ENCODE measurements at regions not wholly inside any gene's neighbourhood (a gene's known extent, or its start where the extent isn't known, plus 50 kb on each side); places are given as distances from the start of the nearest gene placed in this dataset.

DNA sequence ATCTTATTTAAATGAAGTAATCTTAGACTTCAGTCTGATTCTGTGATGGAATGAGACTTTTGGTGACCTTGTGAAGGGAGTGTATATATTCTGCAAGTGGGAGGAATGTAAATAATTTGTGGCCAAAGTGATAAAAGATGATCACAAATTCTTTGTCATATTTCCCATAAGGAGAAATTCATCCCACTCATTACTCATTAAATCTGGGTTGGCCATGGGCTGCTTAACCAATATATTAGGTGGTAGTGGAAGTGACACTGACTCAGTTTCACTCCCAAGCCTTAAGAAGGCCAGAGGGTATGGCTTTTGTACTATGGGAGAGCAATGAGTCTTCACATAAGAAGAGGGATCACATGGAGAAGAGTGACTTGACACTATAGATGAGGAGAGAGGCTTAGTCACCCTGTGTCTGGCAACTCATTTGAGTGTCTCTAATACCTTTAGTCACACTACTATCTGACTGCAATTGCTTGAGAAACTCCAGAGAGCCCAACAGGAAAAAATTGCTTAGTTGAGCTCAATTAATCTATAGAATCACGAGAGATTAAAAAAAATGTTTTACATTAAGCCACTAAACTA lies 408.2 kb upstream of the PITX2 start:
- DNase-seq (ENCODE audit: low read depth), result peak; percentile 38

DNA sequence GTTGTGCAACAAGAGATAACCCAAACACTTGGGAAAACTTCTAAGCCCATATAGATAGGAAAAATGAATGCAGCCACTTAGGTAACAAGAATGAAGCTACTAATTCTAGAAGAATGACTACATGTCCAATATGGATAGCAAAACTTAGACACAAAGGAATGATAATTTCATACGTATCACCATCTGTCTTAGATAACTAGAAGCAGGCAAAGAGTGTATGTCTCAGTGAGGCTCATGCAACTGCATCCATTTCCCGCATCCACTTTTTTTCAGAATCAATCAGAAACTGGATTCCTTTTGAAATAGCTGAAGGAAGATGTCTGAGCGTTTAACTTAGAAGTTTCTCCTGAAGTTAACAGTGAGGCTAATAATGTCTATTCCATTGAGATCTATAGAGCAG lies 408.7 kb upstream of the PITX2 start:
- no peak for DNase-seq (ENCODE audit: low read depth)

DNA sequence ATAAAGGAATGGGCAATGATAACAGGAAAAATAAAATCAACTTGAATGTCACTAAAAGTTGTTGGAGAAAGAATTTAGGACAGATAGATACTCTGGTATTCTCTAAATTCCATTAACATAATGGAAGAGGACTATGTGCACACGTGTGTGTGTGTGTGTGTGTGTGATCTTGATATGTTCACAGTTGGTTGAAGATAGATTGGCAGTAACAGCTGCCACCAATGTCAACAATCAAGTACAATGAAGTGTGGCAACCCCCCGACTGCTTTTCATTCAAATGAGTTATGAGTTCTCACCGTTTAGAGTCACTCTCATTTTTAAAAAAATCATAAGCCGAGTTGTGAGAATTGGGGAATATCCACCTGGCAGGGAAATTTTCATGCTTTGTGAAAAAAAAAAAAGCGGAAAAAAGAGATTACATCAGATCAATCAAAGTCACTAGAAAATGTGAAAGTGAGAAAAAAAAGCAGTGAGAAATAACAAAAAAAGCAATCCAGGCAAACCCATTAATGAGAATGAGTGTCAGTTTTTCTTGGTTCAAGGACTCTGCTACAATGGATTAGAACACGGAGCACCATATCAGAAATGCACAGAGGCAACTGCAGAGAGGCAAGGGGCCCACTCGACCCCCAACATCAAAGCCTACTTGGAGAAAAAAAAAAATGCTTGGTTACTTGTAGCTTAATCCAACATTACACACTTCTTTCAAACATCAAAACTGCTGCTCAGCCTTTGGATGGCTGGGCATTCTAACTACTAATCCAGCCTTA lies 414.9 kb upstream of the PITX2 start:
- DNase-seq (ENCODE audit: low read depth), result no peak

DNA sequence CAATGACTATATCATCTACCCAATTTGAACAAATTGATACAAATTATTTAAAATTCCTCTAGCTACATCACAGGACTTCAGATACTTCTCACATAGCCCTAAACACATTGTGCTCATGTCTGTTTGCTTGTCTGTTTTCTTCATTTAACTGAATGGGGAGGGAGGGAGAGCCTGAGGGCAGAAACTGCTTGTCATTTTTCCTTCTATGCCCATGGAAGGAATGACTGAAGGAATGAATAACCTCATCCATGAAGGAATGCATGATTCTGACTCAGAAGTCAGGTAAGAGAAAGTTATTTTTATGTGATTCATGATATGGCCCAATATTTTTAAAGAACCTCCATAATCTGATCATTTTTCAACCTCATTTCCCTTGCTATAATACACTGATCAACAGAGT lies 418.0 kb upstream of the PITX2 start:
- DNase-seq (ENCODE audit: low read depth), result peak; percentile 12

DNA sequence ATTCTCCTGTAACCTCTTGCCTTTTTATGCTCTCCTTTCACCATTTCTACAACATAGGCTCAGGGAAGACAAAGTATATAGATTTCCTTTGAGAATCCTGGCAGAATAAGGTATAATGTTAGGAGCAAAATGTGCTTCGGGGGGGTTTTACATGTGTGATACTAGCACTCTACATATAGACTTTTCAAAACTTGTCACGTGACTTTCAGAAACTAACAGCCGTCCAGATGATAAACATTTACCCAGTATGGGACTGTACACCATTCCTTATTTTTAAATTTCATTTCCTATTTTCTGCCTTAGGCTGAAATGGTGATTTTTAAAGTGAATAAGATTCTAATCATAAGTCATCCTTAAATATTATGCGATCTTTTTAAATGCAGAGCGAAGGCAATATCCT lies 420.4 kb upstream of the PITX2 start:
- no peak for DNase-seq (ENCODE audit: low read depth)

DNA sequence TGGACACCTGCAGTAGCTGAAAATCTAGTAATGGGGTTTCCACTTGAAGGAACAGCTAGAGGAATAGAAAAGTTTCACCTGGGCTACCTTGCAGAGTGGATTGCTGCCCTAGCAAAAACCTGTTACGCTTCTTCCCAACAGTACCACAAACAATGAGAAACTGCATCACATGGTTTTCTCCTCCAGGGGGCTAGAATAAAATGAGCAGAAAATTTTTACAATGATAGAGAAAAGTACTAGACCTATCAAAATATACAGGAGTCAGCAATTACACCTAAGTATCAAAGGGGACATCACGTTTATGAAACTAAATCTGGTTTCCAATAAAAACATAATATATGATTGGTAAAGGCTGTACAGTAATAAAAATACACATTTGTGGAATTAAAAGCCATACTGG lies 423.1 kb upstream of the PITX2 start:
- no peak for DNase-seq (ENCODE audit: low read depth)

DNA sequence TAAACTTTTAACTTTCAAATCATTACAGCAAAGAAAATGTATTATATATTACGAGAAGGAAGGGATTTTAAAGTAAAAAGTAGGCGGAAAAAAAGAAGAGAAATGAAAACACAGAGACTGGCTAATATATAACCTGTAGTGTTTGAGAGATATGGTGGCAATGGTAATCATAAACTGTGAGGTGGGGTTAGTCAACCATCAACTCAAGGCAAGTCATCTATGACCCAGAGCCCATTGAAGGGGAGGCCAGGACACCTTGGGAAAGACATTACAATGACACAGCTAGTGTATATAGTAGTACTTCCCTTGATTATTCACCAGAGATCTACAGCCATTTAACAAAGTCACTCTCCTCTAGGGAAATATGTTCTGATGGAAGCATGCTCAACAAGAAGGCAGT lies 423.9 kb upstream of the PITX2 start:
- no peak for DNase-seq (ENCODE audit: low read depth)

DNA sequence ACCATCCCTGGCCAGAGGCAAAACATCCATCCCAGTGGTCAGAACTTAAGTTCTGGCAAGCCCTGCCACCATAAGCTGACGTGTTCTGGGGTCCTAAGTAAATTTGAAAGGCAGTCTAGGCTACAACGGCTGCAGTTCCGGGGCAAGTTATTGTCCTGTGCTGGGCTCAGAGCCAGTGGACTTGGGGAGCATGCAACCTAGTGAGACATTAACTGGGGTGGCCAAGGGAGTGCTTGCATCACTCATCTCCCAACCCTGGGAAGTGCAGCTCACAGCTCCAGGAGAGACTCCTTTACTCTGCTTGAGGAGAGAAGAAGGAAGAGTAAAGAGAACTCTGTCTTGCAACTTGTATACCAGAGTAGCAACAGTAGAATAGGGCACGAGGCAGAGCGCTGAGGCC lies 425.4 kb upstream of the PITX2 start:
- no peak for DNase-seq (ENCODE audit: low read depth)

DNA sequence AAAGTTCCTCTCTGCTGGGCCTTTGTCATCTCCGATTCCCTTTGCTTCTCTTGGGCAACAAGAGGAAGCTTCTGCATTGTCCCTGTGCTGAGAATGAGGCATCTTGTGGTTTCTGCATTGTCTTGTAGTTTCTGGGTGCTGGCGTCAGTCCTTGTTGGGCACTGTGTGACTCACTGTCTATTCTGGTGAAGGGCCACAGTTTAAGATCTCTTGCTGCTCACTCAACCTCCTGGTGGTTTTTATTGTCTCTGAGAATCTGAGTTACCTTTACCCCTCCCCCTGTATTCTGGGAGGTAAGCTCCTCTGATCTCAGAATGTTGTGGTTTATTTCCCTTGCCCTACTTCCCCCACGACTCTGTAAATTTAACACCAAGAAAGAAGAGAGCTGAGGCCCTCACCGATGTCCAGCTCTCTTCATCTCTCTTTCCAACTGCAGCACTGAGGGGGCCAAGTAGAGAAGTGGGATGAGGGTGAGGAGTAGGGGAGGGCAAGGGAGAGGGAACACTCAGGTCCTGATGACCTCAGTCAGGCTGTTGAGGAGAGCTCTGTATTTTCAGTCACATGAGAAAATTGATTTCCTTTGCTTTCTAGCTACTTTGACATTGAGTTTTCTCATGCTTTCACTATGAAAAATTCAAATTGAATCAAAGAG lies 441.6 kb upstream of the PITX2 start:
- peak; percentile 86 for DNase-seq (ENCODE audit: low read depth)

DNA sequence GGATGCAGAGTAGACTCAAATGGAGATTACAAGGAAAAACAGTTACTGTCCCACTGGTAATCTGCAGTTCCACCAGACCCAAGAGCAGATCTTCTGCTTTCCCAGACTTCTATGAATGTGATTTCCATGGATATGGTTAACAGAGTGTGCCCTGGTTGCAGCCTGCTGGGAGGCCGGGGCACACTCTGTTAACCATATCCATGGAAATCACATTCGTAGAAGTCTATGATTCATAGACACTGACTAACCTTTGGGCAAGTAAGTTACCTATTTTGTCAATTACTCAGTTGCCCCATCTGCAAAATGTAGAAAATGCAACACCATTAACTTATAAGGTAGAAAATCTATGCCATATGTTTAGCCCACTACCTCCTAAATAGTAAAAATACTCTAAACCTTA lies 443.1 kb upstream of the PITX2 start:
- peak; percentile 30 for DNase-seq (ENCODE audit: low read depth)

DNA sequence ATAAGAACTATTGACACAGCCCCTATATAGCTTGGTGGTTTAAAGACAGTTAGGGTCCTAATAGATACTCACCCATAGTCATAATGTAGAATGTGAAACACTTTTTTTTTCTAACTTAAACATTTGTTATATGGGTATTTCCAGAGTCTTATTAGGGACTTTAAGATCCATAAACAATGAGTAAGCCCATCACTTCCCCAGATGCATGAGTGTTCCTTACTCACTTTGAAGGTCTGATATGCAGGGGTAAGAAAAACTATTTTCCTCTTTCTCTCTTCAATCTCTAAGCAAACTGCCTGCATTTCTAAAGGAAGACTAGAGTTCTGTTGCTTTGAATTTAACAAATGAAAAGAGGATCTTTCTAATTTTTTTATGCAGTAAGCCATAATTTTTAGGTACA lies 443.6 kb upstream of the PITX2 start:
- peak; percentile 72 for DNase-seq (ENCODE audit: low read depth)

DNA sequence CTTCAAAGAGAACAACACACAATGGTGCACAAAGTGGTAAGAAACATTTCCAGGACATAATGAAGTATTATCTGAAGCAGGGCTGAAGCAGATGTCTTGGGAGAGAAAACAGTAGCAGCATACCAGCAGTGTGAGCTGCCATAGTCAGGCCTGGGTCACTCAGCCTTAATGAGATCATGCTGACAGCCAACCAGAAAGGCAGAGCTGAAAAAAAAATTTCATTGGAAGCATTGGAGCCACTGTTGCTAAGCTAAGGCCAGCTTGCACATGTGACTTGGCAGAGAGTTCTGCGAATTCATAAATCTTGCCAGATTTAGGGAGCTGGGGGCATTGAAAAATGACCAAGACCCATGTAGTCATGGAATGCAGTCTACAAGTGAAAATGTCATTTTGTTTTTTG lies 444.0 kb upstream of the PITX2 start:
- DNase-seq (ENCODE audit: low read depth), result peak; percentile 84

DNA sequence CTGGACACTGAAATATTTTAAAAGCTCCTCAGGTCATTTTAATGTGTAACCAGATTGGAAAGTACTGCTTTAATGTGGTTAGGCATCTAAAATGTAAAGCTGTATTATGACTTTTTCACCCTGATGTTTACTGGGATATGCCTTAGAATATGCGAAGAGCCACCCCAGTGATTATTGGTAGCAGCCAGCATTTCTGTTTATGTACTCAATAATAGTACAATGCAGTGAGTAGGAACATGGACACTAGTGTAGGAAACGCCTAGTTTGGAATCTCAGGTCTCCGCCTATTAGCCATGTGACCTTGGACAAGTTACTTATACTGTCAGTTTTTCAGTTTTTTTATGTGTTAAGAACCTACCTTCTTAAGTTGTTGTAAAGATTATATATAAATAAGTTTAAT lies 446.0 kb upstream of the PITX2 start:
- no peak for DNase-seq (ENCODE audit: low read depth)

DNA sequence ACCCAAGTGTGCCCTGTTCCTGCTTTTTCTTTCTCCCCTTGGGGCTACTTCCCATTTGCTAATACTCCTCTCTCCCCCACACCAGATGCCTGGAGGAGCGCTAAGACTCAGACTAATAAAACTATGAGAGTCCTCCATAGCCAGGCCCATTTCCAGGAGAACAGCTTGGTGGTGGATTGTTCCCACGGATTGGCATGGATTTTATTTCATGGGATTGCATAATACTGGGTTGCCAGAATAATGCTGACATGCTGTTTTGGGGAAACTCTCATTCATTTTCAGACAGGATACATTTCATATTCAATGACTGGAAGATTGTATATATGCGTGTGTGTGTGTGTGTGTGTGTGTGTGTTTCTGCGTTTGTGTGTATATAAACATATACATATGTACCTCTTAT lies 447.5 kb upstream of the PITX2 start:
- DNase-seq (ENCODE audit: low read depth), result no peak

DNA sequence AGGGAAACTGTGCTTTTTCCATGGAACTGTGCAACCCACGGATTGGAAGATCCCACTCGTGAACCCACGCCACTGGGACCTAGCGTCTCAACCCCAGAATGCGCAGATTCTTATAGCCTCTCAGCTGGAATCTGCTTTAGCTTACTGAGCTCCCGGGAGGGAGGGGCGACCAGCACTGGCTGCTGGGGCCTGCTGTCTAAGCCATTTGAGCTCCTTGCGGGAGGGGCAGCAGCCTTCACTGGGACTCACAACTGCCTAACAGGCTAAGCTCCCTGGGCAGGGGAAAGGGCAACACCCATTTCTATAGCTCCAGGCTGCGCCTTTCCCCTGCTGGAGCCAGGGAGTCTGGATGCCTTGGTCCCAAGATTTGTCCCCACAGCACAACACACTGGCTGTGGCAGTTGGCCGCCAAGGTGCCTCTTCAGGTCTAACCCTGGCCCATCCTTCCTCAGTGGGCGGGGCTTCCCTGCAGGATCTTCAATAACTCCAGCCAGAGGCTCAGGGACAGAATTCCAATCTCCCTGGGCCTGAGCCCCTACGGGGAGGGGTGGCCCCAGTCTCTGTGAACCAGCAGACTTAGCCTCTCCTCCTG lies 451.7 kb upstream of the PITX2 start:
- no peak for DNase-seq (ENCODE audit: low read depth)

DNA sequence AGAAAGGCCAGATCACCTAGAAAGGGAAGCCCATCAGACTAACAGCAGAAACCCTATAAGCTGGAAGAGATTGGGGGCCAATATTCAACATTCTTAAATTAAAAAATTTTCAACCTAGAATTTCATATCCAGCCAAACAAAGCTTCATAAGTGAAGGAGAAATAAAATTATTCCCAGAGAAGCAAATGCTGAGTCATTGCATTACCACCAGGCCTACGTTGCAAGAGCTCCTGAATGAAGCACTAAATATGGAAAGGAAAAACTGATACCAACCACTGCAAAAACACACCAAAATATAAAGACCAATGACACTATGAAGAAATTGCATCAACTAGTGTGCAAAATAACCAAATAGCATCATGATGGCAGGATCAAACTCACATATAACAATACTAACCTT lies 453.4 kb upstream of the PITX2 start:
- peak; percentile 18 for DNase-seq (ENCODE audit: low read depth)

DNA sequence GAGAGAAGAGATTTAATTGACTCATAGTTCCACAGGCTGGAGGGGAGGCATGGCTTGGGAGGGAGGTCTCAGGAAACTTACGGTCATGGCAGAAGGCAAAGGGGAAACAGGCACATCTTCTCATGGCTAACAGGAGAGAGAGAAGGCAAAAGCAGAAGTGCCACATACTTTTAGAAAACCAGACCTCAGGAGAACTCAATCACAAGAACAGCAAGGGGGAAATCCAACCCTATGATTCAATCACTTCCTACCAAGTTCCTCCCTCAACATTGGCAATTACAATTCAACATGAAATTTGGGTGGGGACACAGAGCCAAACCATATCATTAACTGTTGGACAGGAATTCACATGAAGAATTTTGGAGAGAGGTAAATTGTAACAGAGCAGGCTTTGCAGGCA lies 485.3 kb upstream of the PITX2 start:
- no peak for DNase-seq (ENCODE audit: low read depth)

DNA sequence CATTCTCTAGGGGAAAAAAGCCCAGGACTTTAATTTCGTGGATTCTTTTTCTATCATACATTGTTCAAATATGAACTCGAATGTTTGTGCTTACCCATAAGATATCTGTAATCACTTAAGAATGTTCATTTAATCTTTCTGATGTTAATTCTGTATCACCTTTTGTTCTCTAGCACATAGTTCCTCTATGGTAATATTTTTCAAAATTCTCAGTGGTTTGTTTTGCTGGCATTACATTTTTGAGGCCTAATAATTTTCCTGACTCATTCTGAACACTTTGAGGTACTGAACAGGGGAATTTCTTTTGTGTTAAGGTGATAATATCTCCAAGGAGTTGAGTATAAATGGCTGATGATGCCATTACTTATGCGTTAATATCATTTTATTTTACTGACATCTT lies 490.7 kb upstream of the PITX2 start:
- DNase-seq (ENCODE audit: low read depth), result peak; percentile 19

DNA sequence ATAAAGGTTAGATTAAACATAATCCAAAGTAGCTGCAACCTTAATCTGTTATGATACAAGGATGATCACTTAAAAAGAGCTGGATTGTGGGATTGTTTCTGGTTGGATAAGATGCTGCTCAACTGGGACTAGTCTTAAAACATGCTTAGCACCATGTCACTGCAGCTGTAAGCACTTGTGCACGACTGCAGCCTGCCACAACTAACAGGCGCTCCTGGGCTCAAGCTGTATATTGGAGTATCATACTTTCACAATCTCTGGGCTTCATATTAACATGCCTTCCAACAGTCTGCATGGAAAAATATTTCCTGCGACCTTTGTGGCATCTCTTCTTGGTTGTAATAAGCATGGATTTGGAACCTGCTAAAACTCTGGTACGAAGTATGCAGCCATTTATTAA lies 493.0 kb upstream of the PITX2 start:
- no peak for DNase-seq (ENCODE audit: low read depth)

DNA sequence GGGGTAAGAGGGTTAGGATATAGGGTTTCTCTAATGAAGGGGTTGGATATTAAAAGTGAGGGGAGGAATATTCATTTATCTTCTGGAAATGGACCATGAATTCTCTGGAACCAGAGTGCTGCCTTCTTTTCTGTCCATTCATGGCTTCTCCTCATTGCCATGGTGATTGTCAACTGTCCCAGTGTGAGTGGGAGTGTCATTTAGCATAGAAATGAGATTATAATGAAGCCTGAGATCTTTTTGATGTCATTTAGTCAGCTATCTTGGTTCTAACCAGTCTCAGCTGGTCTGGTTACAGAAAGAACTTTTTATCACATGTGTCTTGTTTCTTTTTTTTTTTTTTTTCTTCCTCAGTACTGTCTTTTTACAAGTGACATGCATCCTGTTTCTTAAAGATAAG lies 497.3 kb upstream of the PITX2 start:
- no peak for DNase-seq (ENCODE audit: low read depth)

DNA sequence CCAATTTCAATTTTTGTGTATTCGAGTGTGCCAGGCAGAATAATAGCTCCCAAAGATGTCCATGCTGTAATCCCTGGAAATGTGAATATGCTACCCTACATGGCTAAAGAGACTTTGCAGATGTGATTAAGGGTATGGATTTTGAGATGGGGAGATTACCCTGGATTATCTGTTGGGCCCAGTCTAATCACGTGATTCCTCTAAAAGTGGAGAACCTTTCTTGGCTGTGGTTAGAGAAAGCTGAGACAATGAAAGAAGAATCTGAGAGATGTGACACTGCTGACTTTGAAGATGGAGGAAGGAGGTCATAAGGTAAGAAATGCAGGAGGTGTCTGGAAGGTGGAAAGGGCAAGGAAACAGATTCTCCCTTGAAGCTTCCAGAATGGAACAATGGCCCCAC lies 503.5 kb upstream of the PITX2 start:
- DNase-seq (ENCODE audit: low read depth), result no peak

DNA sequence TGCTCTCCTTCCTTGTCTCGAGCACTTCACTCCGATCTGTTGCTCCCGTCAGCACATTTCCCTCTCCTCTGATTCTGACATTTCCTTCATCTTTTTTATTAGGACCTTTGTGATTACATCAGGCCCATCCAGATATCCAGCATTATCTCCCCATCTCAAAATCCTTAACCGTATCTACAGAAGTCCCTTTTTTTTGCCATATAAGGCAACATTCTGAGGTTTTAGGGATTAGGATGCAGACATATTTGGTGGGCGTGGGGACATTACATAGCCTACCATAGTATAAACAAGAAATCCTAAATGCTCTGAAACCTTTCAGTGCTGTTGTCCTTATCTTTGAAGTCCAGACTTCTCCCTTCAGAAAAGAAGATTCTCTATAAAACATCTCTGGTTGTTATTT lies 505.0 kb upstream of the PITX2 start:
- DNase-seq (ENCODE audit: low read depth), result peak; percentile 20

DNA sequence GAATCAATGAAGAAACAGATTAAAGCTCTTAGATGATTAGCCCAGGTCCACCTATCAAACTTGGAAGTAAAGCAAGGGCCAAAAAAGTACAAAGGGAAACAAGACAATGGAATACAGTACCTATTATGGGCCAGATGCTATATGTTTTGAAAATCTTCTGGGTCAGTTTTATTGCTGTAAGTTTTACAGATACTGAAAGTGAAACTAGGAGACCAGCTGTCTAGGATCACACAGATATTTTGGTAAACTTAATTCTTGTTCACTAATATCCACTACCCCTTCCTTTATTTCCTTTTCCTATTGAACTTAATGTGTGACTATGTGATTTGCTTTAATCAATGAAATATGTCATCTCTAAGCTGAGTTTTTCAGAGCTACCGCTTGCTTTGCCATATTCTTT lies 505.4 kb upstream of the PITX2 start:
- peak; percentile 38 for DNase-seq (ENCODE audit: low read depth)

Data from iris pigment epithelial cell (primary cell).